ENCODE measurements at regions not wholly inside any gene's neighbourhood (a gene's known extent, or its start where the extent isn't known, plus 50 kb on each side); places are given as distances from the start of the nearest gene placed in this dataset.

DNA sequence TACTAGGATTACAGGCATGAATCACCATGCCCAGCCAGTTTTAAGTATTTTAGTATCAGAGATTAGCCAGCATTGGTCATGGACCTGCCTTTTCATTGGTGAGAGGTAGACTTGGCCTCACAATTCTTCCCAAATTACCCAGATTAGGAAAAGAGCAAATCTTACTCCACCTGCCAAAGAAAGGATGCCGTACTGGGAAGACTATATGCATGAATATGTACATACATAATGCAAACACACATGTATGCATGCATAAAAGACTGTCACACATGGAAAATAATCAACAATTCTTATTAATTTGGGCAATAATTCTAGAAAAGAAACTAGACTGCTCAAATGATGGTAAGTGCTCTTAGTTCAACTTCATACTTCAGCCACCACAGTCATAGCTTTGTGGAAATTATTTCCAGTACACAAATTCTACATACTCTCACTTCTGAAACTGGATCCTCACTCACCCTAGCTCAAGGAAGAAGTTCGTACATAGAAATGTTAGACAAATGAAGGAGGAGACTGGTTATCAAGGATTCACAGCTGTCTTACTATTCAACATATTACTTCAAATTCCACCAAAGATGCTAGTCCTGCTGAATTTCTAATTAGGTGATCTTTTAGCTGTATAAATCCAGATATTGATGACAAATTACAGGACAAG, 73.7 kb downstream of the MINAR2 start:
- no peak for DNase-seq (ENCODE audit: low read depth in 2 of 2)

DNA sequence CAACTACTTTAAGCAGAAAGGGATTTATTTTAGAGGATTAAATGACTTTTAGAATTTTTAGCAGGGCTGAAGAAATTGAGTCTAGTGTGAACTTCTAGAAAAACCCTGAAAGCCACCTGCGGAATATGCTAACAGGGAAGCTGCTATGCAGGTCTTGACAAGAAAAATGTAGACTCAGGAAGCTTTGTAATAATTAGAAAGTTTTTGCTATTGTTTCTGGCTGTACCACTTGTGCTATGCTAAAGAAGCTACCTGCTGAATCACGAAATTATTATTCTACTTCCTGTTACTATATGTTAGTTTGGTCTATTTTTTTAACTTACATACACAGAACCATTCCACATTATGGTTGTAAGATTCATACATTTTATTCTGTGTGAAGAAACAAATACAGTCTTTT, 74.0 kb upstream of the CHSY3 start:
- no peak for DNase-seq (ENCODE audit: low read depth in 2 of 2)

DNA sequence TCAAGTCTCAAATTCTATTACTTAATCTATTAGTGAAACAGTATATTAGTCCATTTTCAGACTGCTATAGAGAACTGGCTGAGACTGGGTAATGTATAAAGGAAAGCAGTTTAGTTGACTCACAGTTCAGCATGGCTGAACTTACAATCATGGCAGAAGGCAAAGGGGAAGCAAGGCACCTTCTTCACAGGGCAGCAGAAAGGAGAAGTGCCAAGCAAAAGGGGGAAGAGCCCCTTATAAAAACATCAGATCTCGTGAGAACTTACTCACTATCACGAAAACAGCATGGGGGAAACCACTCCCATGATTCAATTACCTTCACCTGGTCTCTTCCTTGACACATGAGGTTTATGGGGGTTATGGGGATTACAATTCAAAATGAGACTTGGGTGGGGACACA, 67.9 kb upstream of the CHSY3 start:
- no peak for DNase-seq (ENCODE audit: low read depth in 2 of 2)

- no peak for DNase-seq (ENCODE audit: low read depth in 2 of 2)
Observed at GRCh38 chr5:129844764-129845163, 59.5 kb upstream of the CHSY3 start.

DNA sequence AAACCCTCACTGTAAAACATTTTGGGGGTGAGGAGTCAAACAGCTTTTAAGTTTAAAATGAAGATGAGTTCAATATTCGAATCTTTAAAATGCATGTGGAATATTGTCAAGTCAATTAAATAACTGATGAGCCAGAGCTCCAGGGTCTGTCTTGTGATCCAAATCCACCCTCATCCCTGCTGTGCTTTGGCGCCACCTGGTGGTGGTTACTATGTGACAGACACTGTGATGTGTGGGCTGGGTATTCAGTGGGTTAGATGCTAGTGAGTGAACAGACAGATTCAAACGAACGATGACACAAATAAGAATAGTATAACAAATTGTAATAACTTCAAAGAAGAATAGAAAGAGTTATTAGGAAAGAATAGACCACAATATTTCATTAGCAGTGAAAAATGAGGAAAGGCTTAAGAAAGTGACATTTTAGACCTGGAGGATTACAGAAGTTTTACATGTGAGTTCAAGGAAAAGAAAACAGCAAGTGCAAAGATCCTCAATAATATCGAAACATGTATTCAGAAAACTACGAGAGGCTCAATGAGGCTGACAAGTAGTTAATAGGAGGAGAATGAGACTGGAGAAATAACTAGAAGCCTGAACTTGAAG, 51.4 kb upstream of the CHSY3 start:
- DNase-seq (ENCODE audit: low read depth in 2 of 2): peak; percentile 31 to 54

GRCh38 chr5:129853588-129853987, 50.7 kb upstream of the CHSY3 start:
- no peak for DNase-seq (ENCODE audit: low read depth in 2 of 2)
